HEK293T (cell line): ENCODE measurements at regions not wholly inside any gene's neighbourhood (a gene's known extent, or its start where the extent isn't known, plus 50 kb on each side); places are given as distances from the start of the nearest gene placed in this dataset.
"Not testable (repeated sequence)": the region's sequence is repeated elsewhere in the genome, so short reads cannot be mapped to it uniquely, and the experiment has no call there.

Source experiments
- CTCF ChIA-PET: fragments of 350-600 bp; formaldehyde crosslinking; extraction: SDS; loops from one replicate; lab custom pipeline; 2021; ENCODE audit warnings: antibody characterized with exemption, inconsistent platforms; lab: Yijun Ruan, JAX
- POLR2A ChIA-PET: fragments of 350-600 bp; formaldehyde crosslinking; extraction: SDS; loops from one replicate; lab custom pipeline; 2020; ENCODE audit warnings: antibody characterized with exemption, inconsistent platforms; lab: Yijun Ruan, JAX
- DNase-seq: peaks from one replicate; pipeline ENCODE4 v3.0.0; 2012; ENCODE audit warnings: mixed read lengths; ENCODE audit errors: extremely low spot score
- ARNT ChIP-seq: fragments of 450-650 bp; IDR thresholded peaks from 2 replicates; pipeline ENCODE4 v1.6.1; 2017; ENCODE audit warnings: mild to moderate bottlenecking
- BHLHE40 ChIP-seq: fragments of 450-650 bp; IDR thresholded peaks from 2 replicates; pipeline ENCODE4 v1.6.1; 2016; ENCODE audit warnings: mild to moderate bottlenecking, moderate library complexity, borderline replicate concordance
- CTBP1 ChIP-seq: fragments of 450-650 bp; IDR thresholded peaks from 2 replicates; pipeline ENCODE4 v1.6.1; 2016; ENCODE audit warnings: borderline replicate concordance
- ELF4 ChIP-seq: fragments of 450-650 bp; IDR thresholded peaks from 2 replicates; pipeline ENCODE4 v1.6.1; 2017; ENCODE audit warnings: antibody characterized with exemption
- FOXA1 ChIP-seq: fragments of 450-650 bp; IDR thresholded peaks from 2 replicates; pipeline ENCODE4 v1.6.1; 2016; ENCODE audit warnings: mild to moderate bottlenecking
- FOXK2 ChIP-seq: fragments of 450-650 bp; IDR thresholded peaks from 2 replicates; pipeline ENCODE4 v1.6.1; 2016; ENCODE audit warnings: mild to moderate bottlenecking
- FOXM1 ChIP-seq: fragments of 450-650 bp; IDR thresholded peaks from 2 replicates; pipeline ENCODE4 v1.6.1; 2017; ENCODE audit warnings: mild to moderate bottlenecking, borderline replicate concordance
- HDGF ChIP-seq: fragments of 450-650 bp; IDR thresholded peaks from 2 replicates; pipeline ENCODE4 v1.6.1; 2017; ENCODE audit warnings: antibody characterized with exemption, borderline replicate concordance
- L3MBTL2 ChIP-seq: fragments of 450-650 bp; conservative IDR thresholded peaks from 2 replicates; pipeline ENCODE4 v1.6.1; 2016; ENCODE audit warnings: mild to moderate bottlenecking
- LEF1 ChIP-seq: fragments of 450-650 bp; IDR thresholded peaks from 2 replicates; pipeline ENCODE4 v1.6.1; 2017; ENCODE audit warnings: mild to moderate bottlenecking, borderline replicate concordance
- NFRKB ChIP-seq: fragments of 450-650 bp; IDR thresholded peaks from 2 replicates; pipeline ENCODE4 v1.6.1; 2016; ENCODE audit warnings: mild to moderate bottlenecking, moderate library complexity
- PKNOX1 ChIP-seq: fragments of 450-650 bp; IDR thresholded peaks from 2 replicates; pipeline ENCODE4 v1.6.1; 2016
- SP1 ChIP-seq: fragments of 450-650 bp; IDR thresholded peaks from 2 replicates; pipeline ENCODE4 v1.6.1; 2017
- SUZ12 ChIP-seq: fragments of 450-650 bp; IDR thresholded peaks from 2 replicates; pipeline ENCODE4 v1.6.1; 2016; ENCODE audit warnings: mild to moderate bottlenecking
- TARDBP ChIP-seq: fragments of 450-650 bp; IDR thresholded peaks from 2 replicates; pipeline ENCODE4 v1.6.1; 2016
- ZNF384 ChIP-seq: fragments of 450-650 bp; IDR thresholded peaks from 2 replicates; pipeline ENCODE4 v1.6.1; 2016

GRCh38 chr11:119566319-119566718 is 143.3 kb upstream of the THY1 start:
- CTCF ChIA-PET, result no interaction called here
- DNase-seq, result no peak
- POLR2A ChIA-PET, result no interaction called here
- TF ChIP-seq PKNOX1, result no peak
- TF ChIP-seq NFRKB, result no peak
- TF ChIP-seq ARNT, result no peak
- TF ChIP-seq FOXM1, result no peak
- no peak for TF ChIP-seq TARDBP
- no peak for TF ChIP-seq LEF1
- no peak for TF ChIP-seq FOXK2

GRCh38 chr11:119565693-119566092 is 142.7 kb upstream of the THY1 start:
- POLR2A ChIA-PET, CTCF ChIA-PET, DNase-seq: not testable (repeated sequence)

- CTCF ChIA-PET, result interaction anchor here (1.7 kb wide), 1 partner anchor 27 kb away, joined by 6 read pairs; no protein-coding TSS in a partner anchor
- no peak for DNase-seq
- POLR2A ChIA-PET, result no interaction called here
- no peak for TF ChIP-seq L3MBTL2
- TF ChIP-seq TARDBP, result no peak
- TF ChIP-seq CTBP1, result no peak
Observed at GRCh38 chr11:119560961-119561360, 138.0 kb upstream of the THY1 start.

GRCh38 chr11:119560291-119560690 is 137.3 kb upstream of the THY1 start:
- DNase-seq, result no peak
- ChIA-PET POLR2A (no interaction called here), CTCF (interaction anchor here (1.7 kb wide), 1 partner anchor 26 kb away, joined by 6 read pairs; no protein-coding TSS in a partner anchor)
- no peak for TF ChIP-seq SUZ12
- TF ChIP-seq LEF1, result no peak
- no peak for TF ChIP-seq SP1
- no peak for TF ChIP-seq PKNOX1
- TF ChIP-seq FOXK2, result no peak
- TF ChIP-seq CTBP1, result no peak
- no peak for TF ChIP-seq FOXM1
- TF ChIP-seq ZNF384, result no peak
- TF ChIP-seq BHLHE40, result no peak

GRCh38 chr11:119552106-119552485 is 129.1 kb upstream of the THY1 start:
- CTCF ChIA-PET, result no interaction called here
- TF ChIP-seq FOXA1, result no peak
- TF ChIP-seq TARDBP, result no peak
- TF ChIP-seq ARNT, result no peak
- no peak for TF ChIP-seq ELF4
- TF ChIP-seq NFRKB, result no peak
- TF ChIP-seq PKNOX1, result no peak
- no peak for TF ChIP-seq LEF1
- TF ChIP-seq HDGF, result no peak
- no peak for DNase-seq
- POLR2A ChIA-PET, result no interaction called here

- no peak for TF ChIP-seq ZNF384
- TF ChIP-seq FOXA1, result no peak
- no peak for TF ChIP-seq TARDBP
- no peak for TF ChIP-seq NFRKB
- no peak for TF ChIP-seq L3MBTL2
- no peak for TF ChIP-seq ARNT
- TF ChIP-seq SUZ12, result no peak
- TF ChIP-seq CTBP1, result no peak
- TF ChIP-seq LEF1, result no peak
- TF ChIP-seq PKNOX1, result no peak
- no peak for TF ChIP-seq SP1
- no peak for TF ChIP-seq FOXM1
- no peak for TF ChIP-seq FOXK2
- TF ChIP-seq ELF4, result no peak
- ChIA-PET POLR2A (no interaction called here), CTCF (interaction anchor here (0.6 kb wide), 1 partner anchor 11 kb away, joined by 3 read pairs; no protein-coding TSS in a partner anchor)
- no peak for DNase-seq
Observed at GRCh38 chr11:119551420-119552105, 128.6 kb upstream of the THY1 start.
